HG03066 (cell line): ENCODE measurements at regions not wholly inside any gene's neighbourhood (a gene's known extent, or its start where the extent isn't known, plus 50 kb on each side); places are given as distances from the start of the nearest gene placed in this dataset.

ENCODE experiments used
- ATAC-seq: cut with Tn5 transposase; IDR thresholded peaks from one replicate; pipeline ENCODE4 v1.9.1; 2021; ENCODE audit warnings: low read depth; ENCODE audit not compliant: unreplicated experiment

DNA sequence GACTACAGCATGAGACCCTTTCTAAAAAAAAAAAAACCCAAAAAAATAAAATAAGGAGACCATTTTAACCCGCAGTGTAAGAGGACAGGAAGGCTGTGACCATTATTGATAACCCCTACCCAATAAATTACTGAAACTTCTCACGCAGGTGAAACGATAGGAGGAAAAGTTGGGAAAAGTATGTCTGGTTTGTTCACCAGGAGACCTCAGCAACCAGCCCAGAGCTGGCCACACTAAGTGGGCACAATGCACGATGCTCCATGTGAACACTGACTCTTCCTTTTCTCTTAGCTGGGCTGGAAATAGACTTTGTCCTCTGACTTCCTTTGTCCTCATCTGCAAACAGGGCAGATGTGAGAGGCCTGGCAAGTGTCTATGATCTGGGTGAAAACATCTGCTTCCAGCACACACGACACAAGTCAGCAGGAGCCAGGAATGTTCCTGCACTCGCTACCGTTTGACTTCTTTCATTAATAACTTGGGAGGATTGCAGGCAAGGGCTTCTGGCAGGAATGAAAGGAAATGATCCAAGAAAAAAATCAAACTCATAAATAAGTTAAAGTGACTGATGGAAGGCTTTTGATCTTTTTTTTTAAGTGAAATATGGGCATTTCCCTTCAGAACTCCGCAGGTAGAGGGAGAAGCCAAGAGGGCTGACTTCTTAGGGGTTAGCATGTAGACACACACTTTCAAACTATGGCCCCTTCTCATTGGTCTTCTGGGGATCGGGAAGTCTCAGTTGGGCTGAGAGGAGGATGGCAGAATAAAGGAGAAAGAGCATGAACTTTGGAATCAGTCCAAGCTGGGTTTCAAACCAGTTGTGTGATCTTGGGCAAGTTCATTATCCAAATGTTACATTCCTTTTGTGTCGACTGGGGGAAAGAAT, 137.4 kb upstream of the MYCN start:
- no peak for ATAC-seq

DNA sequence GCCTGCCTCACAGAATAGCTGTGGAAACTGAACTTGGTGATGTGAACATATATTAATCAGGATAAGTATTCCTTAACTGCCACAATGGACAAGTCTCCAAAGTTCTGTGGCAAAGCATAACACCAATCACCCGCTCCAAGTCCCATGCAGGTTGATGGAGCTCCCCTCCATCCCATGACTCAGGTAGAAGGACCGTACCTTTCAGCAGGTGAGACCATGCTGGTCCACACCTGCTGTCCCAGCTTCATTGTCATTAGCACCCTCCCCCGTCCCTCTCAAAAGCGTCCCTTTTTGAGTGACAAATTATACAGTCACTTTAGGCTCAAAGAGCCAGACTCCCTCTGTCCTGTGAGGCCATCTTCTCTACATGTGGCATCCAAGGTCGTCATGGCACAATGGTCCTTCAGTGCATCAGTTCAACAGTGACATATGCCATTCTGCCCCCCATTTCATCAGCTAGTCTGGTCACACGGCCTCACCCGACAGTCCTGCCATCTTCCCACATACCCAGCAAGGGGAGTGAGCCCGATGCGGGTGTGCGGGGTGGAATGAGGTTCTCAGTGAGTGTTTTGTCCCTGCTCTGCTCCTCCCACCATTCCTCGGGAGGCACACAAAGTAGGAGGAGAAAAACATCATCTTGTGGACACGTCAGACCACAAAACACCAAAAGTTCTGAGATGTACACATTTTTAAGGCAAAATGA, 136.7 kb upstream of the MYCN start:
- no peak for ATAC-seq

DNA sequence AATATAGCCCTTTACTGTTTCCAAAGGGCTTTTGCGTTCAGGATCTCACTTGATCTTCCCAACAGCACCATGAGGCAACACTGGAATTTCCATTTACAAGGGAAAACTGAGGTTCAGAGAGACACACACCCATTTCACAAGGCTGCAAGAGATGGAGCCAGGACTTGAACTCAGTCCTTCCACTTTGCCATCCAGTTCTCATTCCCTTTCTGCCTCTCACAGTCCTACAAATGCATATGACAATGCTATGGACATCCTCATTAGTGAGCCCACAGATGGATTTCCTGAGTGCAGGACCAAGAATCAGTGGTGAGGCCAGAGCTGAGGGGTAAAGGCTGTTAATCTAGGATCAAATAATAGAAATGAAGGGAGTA, 136.1 kb upstream of the MYCN start:
- no peak for ATAC-seq

DNA sequence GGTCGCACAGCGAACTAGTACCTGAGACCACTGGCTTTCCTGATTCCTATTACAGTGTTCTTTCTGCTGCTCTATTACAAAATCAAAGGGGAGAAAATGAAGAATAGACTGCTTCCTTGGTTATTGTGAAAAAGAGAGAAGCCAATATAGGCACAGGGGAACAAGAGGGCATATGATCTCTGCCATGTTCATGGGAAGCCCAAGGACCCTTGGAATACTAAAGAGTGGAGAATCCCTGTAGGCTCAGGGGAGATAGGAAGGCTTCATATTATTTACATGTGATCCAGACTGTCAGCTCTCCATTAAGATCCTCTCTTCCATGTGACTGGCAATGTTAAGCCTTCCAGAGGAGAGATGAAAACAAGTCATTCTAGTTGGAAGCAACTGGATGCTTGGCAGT, 135.7 kb upstream of the MYCN start:
- ATAC-seq: no peak

DNA sequence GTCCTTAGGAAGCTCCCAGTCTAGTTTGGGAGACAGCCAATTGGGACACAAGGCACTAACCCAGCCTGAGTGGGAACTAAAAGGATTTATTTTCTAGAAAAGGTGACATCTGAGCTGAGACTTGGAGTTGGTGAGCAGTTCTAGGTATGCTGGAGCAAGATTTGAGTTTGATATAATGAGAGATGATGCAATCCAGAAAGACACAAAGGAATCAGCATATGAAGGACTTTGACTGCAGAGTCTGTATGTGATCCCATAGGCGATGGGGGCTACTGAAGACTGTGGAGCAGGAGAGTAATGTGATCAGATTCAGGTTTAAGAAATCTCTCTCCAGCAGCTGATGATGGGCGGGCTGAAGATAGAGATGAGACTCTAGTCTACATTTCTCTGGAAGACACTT, 135.1 kb upstream of the MYCN start:
- ATAC-seq: no peak

DNA sequence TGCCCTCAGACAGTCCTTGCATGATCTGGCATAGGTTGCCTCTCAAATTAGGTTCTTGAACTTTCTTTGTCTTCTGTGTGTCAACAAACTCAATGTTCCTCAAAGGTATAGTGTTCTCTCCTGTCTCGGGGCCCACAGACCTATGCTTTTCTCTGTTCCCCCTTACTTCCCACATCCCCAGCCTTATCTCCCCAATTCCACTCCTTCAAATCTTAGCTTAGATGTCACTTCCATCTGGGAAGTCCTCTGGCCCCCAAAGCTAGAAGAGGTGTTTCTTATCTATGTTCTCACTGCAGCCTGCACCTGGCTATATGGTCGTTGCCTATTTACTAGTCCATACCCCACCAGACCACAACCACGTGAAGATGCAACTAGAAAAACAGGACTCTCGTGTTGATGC, 134.6 kb upstream of the MYCN start:
- no peak for ATAC-seq

DNA sequence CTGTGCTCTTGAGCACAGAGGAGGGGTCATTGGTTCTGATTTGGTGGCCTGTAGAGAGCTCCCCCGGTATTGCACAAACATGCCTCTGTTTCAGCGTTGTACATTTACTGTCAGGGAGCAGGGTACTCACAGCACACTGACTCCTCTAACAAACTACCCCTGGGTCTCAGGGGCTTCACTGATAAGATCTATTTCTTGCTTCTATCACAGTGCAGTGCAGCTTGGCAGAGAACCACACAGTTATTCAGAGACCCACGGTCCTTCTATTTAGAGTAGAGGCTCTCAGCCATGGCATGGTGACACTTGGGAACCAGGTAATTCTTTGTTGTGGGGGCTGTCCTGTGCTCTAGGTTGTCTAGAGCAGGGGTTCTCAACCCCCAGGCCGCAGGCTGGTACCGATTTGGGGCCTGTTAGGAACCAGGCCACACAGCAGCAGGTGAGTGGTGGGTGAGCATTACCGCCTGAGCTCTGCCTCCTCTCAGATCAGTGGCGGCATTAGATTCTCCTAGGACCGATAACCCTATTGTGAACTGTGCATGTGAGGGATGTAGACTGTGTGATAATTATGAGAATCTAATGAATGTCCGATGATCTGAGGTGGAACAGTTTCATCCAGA, 133.4 kb upstream of the MYCN start:
- ATAC-seq: no peak

DNA sequence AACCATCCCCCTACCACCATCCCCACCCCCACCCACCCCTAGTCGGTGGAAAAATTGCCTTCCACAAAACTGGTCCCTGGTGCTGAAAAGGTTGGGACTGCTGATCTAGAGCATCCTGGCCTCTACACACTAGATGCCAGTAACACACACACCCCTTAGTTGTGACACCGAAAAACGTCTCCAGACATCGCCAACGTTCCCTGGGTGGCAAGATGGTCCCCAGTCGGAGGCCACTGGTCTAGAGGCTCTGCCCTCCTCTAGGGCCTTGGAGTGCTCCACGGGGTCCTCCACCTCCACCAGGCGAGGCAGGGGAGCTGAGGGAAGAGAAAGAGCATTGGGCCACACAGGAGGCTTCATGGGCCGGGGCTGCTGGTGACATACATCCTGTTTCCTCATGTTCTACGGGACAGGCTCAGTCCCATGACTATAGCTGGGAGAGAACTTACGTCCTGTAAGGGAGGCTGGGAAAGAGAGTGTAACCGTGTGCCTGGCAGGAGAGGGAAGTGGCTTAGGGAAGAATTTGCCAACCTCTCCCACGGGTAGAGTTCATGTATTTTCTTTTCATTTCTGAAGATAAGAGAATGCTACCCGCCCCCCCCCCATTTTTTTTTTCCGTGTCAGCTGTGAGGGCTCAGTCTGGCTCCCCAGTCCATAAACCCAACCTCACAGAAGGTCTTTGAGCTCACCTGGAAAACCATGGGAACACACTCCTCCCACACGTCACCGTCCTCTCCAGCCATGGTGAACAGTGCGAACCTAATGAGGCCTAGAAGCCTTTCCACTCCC, 132.7 kb upstream of the MYCN start:
- ATAC-seq: no peak

DNA sequence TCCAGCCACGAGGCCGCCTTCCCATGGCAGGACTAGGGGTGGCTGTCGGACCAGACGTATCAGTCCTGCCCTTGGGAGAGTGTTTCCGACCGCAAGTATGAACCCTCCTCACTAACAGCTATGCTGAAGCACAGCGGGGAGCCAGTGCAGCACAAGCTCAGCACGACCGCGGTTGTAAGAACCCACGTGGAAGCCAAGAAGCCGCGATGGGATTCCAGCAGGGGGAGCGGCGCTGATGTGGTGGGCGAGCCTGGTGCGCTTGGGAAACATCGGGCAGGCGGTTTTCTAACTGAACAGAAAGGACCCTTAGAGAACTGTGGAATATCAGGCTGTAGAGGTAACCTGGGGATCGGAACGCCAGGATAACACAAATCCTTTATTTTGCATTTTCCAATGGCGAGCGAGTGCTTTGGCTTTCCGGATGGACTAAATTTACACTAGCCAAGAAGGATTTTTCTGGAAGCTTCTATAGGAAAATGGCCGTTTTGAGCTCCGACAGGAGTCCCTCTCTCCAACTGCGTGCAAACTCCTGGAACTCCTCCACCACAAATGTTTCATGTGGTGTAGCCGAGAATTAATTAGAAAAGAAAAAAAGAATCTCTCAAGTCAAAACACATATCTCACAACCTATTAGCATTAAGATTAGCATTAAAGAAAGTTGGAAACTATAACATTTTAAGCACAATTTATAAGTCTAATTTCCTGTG, 132.0 kb upstream of the MYCN start:
- no peak for ATAC-seq

DNA sequence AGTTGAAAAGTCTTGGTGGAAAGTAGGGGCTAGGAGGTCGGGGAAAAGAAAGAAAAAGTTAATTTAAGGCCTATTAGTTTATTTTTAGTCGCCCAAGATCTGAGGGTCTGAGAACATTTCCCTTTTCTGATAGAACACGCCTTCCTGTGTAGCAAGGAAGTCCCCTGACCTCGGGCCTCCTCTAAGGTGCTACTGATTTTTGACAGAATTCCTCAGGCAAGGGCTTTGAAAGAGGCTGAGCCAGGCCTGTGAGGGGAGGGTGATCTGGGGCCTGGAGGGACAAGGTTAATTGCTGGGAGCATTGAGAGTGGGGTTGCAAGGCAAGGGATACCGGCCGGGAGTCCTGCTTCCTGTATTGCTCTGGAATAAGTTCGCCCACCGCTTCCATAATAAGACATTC, 131.4 kb upstream of the MYCN start:
- no peak for ATAC-seq

DNA sequence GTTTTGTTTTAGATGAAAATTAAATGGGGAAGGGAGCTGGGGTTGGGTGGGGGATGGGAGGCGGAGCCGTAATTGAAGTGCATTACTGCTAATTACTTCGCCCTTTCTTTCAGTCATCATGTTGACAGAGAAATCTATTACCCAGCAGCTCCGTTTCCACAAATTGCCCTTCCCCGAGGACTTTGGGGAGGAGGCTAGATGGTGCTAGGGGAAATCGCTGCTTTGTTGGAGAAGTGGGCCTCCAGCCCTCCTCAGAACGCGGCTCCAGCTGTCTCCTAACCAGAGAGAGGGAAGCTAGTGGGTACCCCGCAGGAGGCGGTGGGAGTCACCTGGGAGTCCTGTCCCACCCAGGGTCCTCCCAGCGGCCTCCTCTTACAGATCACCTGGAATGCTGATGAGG, 130.9 kb upstream of the MYCN start:
- no peak for ATAC-seq

DNA sequence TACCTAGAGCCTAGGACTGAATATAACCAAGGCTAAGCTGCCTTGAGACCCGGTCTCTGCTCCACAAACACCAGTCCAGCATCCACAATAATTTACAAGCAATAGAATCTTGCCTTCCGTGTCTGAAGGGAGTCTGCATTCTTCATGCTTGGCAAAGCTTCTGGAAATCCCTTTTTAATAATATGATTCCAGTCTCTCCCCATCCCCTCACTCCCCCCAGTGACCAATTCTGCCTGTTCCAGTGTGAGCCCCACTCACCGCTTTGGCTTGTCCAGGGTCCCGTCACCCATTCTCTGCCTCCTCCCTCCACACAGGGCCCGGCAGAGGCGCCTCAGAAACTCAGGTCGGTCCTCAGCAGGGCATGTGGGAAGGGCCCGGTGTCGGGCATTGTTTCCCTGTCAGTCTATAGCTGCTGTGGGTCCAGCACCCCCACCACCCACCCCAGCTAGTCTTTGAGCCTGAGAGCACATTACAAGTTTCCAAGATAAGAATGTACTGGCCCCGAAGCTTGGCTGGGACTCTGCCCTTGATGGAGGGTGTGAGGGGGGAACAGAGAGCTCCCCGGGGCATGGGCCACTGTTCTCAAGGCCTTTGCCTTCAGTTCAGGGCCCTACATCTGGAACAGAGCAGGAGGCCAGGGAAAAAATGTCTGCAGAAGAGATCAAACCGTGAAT, 129.7 kb upstream of the MYCN start:
- ATAC-seq: no peak

DNA sequence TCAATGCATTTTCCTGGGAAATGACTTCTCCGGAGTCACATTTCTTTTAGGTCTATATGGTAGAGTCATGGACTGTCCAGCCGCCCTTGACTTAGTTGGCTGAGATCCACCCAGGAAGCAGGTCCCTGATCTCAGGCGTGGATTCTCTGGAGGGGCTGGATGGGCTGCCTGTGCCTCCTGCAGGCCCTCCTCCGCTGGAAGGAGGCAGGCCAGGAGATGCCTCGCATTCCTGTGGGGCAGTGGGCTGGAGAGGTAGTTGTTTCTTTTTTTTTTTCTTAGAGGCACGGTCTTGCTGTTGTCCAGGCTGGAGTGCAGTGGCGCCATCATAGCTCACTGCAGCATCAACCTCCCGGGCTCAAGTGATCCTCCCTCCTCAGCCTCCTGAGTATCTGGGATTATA, 129.0 kb upstream of the MYCN start:
- no peak for ATAC-seq

DNA sequence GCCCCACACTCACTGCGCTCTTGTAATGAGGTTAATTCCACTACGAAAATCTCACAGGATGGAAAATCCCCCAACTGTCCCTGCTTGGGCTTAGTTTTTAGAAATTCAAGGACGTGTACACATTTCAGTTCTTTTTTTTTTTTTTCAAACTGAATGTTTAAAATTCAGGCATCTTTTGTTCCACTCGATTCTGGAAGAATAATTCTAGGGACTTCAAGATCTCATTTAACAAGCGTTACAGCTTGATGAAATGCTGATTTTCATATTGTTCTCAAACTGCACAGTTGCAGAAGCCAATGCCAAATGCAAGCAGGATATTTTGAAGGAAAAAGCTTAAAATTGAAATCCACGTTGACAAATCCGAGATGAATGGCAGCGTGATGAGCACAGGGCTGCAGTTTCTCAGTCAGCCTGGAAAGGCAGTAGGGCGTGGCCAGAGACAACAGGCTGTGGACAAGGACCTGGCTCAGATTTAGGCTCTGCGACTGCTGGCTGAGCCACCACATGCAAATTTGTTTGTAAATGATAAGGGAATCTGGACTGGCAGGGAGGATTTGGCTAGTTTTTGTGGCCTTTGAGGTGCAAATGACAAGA, 128.1 kb upstream of the MYCN start:
- no peak for ATAC-seq

DNA sequence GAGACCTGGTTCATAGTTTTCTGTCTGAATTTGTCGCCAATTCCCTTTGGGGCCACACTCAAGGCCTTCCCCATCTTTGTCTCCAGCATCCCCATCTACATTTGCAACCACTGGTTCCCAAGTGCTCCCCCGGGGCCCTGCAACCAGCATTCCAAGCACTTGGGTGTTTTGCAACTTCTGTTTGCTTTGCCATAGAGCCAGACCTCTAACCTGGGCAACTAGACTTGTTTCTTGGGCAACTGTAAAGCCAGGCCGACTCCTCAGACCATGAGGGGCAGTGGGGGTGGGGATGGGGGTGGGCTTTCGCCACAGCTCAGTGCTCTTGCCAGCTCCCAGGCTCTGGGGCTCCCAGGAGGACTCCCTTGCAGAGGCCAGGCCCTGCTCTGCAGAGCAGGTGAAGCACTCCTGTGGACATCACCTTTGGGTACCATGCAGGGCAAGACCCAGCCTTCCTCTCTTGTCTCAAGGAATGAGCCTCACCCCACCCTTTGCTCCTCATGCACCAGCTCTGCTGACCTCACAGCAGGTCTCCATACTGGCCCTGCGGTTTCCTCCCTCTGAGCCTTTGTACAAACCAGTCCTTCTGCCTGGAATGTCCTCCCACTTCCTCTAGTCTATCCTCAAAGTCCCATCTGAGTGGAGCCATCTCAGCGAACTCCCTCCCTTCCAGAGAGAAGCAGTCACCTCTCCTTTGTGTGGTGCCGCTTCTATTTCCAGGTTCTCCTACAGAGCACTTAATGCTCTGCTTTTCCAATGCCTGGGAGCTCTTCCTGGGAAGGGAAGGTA, 126.7 kb upstream of the MYCN start:
- ATAC-seq: no peak

DNA sequence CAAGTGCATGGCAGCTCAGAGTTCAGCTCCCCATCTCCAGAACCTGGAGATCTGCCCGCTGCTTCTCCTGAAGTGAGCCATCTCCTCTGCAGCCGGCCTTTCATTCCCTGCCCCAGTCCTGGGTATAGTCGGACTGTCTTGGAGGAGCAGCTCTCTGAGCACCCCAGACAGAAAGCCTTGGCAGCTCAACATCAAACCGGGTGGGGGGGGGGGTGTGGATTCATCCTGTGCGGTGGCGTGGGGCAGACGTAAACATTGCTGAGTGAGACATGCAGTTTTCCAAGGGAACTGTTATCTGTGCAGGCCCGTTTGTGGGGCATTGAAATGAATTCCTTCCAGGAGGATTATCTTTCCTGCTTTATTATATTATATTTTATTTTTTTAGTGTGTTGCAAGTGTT, 125.9 kb upstream of the MYCN start:
- no peak for ATAC-seq

DNA sequence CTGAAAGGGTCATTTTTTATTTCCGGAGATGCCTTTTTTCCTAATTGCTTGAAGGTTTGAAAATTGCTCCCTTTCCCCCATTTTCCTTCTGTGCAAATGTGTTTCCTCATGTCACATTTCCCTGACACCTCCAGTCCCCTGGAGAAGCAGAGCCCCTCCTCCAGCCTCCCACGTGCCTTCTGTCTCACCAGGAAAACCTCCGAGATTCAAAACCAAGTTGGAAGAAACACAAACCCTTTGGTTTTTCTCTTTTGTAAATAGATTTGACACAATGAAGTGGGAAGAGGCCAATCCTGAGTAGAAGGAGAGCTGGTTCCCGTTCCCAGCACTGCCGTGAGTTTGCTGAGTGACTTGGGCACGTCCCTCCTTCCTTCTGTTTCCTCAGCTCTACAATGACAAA, 125.4 kb upstream of the MYCN start:
- no peak for ATAC-seq

DNA sequence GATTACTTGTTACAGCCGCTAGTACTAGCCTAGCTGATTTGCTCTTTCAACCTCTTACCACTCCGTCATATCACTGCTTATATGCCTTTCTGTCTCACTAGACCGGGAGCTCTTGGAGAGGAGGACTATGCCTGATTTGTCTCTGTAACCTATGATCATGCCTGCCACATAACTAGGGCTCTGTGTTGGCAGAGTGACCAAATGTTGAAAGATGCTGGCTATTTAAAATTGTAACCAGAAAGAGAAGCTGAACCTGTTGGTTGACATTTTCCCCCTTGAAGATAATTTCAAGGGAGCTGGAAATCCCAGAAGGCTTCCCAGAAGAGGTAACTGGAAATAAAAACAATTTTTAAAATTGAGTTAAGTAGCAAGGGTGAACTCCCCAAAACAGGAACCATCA, 124.1 kb upstream of the MYCN start:
- no peak for ATAC-seq
